GM23338 (cell line): ENCODE measurements at regions not wholly inside any gene's neighbourhood (a gene's known extent, or its start where the extent isn't known, plus 50 kb on each side); places are given as distances from the start of the nearest gene placed in this dataset.

Experiments used
- ATAC-seq: fragments of 200-7000 bp; cut with Tn5 transposase; 3 replicates; pipeline ENCODE4 v1.9.1; 2020
- DNase-seq: peaks from one replicate; pipeline ENCODE4 v3.0.0-alpha.2; 2015; ENCODE audit warnings: low spot score
- H2AFZ ChIP-seq: fragments of 200-600 bp; sonication (generic); 2 replicates; pipeline ENCODE4 v1.8.0; 2016; ENCODE audit warnings: antibody characterized with exemption, mild to moderate bottlenecking, moderate library complexity
- H3F3A ChIP-seq: fragments of 200-600 bp; sonication (generic); replicated peaks from 2 replicates; pipeline ENCODE4 v1.8.0; 2017; ENCODE audit warnings: antibody characterized with exemption, mixed run types, low read depth
- H3K27ac ChIP-seq: fragments of 200-600 bp; sonication (generic); 2 replicates; pipeline ENCODE4 v1.6.1; 2016; ENCODE audit warnings: low read depth
- H3K27me3 ChIP-seq: fragments of 200-600 bp; sonication (generic); 2 replicates; pipeline ENCODE4 v1.8.0; 2016; ENCODE audit warnings: mild to moderate bottlenecking, mixed run types, moderate library complexity; ENCODE audit not compliant: insufficient read depth
- H3K36me3 ChIP-seq: fragments of 200-600 bp; sonication (generic); 2 replicates; pipeline ENCODE4 v1.8.0; 2016; ENCODE audit warnings: mild to moderate bottlenecking; ENCODE audit not compliant: insufficient read depth
- H3K4me1 ChIP-seq: fragments of 200-600 bp; sonication (generic); 2 replicates; pipeline ENCODE4 v1.8.0; 2016; ENCODE audit warnings: mild to moderate bottlenecking, moderate library complexity; ENCODE audit not compliant: insufficient read depth
- H3K4me2 ChIP-seq: fragments of 200-600 bp; sonication (generic); 2 replicates; pipeline ENCODE4 v1.7.1; 2017; ENCODE audit warnings: mixed run types
- H3K4me3 ChIP-seq: fragments of 200-600 bp; sonication (generic); 2 replicates; pipeline ENCODE4 v1.6.1; 2016; ENCODE audit warnings: mixed run types
- H3K79me2 ChIP-seq: fragments of 200-600 bp; sonication (generic); replicated peaks from 2 replicates; pipeline ENCODE4 v1.8.0; 2017; ENCODE audit warnings: mild to moderate bottlenecking; ENCODE audit not compliant: insufficient read depth
- H3K9me2 ChIP-seq: fragments of 200-600 bp; sonication (generic); 2 replicates; pipeline ENCODE4 v1.8.0; 2017; ENCODE audit not compliant: insufficient read depth
- H4K20me1 ChIP-seq: fragments of 200-600 bp; sonication (generic); replicated peaks from 2 replicates; pipeline ENCODE4 v1.8.0; 2017; ENCODE audit warnings: mild to moderate bottlenecking; ENCODE audit not compliant: insufficient read depth
- H3K27ac Mint-ChIP-seq: 2 replicates; pipeline ENCODE4 v1.8.0; 2020; ENCODE audit warnings: inconsistent platforms, mild to moderate bottlenecking, moderate library complexity, mixed read lengths
- H3K27me3 Mint-ChIP-seq: 3 replicates; pipeline ENCODE4 v1.8.0; 2022; ENCODE audit warnings: low read depth, mild to moderate bottlenecking, moderate library complexity, mixed read lengths, inconsistent platforms; ENCODE audit not compliant: insufficient read depth, poor library complexity
- H3K36me3 Mint-ChIP-seq: 3 replicates; pipeline ENCODE4 v1.8.0; 2021; ENCODE audit warnings: low read depth, mild to moderate bottlenecking, inconsistent platforms, moderate library complexity, mixed read lengths
- H3K4me1 Mint-ChIP-seq: 3 replicates; pipeline ENCODE4 v1.8.0; 2020; ENCODE audit warnings: mild to moderate bottlenecking, inconsistent platforms, mixed read lengths
- H3K4me3 Mint-ChIP-seq: 3 replicates; pipeline ENCODE4 v1.8.0; 2021; ENCODE audit warnings: moderate library complexity, mild to moderate bottlenecking, inconsistent platforms, mixed read lengths
- H3K9me3 Mint-ChIP-seq: 3 replicates; pipeline ENCODE4 v1.8.0; 2020; ENCODE audit warnings: moderate library complexity, mild to moderate bottlenecking, inconsistent platforms, mixed read lengths
- CREB1 ChIP-seq: fragments of 250-450 bp; sonication (Bioruptor Pico); IDR thresholded peaks from 2 replicates; pipeline ENCODE4 v1.5.0; 2020; ENCODE audit warnings: low read depth, mild to moderate bottlenecking, moderate library complexity
- EZH2 ChIP-seq: fragments of 200-600 bp; sonication (generic); IDR thresholded peaks from one replicate; pipeline ENCODE4 v1.8.0; 2017; ENCODE audit warnings: antibody characterized with exemption, mild to moderate bottlenecking, low read depth; ENCODE audit not compliant: unreplicated experiment
- EZH2phosphoT487 ChIP-seq: fragments of 200-600 bp; sonication (generic); IDR thresholded peaks from one replicate; pipeline ENCODE4 v1.8.1; 2018; ENCODE audit warnings: antibody characterized with exemption; ENCODE audit not compliant: unreplicated experiment
- JUNB ChIP-seq: IDR thresholded peaks from one replicate; pipeline ENCODE4 v1.6.1; 2016; ENCODE audit warnings: antibody characterized with exemption; ENCODE audit not compliant: unreplicated experiment
- NANOG ChIP-seq: IDR thresholded peaks from 2 replicates; pipeline ENCODE4 v1.6.1; 2016; ENCODE audit warnings: antibody characterized with exemption, borderline replicate concordance
- POLR2AphosphoS5 ChIP-seq: IDR thresholded peaks from 2 replicates; pipeline ENCODE4 v1.6.1; 2016; ENCODE audit warnings: antibody characterized with exemption, low read depth
- STAT1 ChIP-seq: IDR thresholded peaks from one replicate; pipeline ENCODE4 v1.6.1; 2016; ENCODE audit warnings: antibody characterized with exemption; ENCODE audit not compliant: unreplicated experiment
- ZNF114 ChIP-seq: fragments of 250-450 bp; sonication (Bioruptor Pico); IDR thresholded peaks from 2 replicates; pipeline ENCODE4 v1.5.0; 2020; ENCODE audit warnings: mild to moderate bottlenecking, moderate library complexity
- ZNF331 ChIP-seq: fragments of 250-450 bp; sonication (Bioruptor Pico); IDR thresholded peaks from 2 replicates; pipeline ENCODE4 v1.5.0; 2020; ENCODE audit warnings: low read depth, mild to moderate bottlenecking, moderate library complexity
- TF ChIP-seq, protein P1 (sequence below): IDR thresholded peaks from 2 replicates; pipeline ENCODE4 v1.6.1; 2016; ENCODE audit warnings: antibody characterized with exemption
- TF ChIP-seq, protein P2 (sequence below), 2 experiments: fragments of 200-600 bp in 1 of 2; sonication (generic) in 1 of 2; conservative IDR thresholded peaks; 2 replicates each; pipeline versions ENCODE4 v1.5.1 to v1.6.1; 2016 to 2017; ENCODE audit warnings: antibody characterized with exemption in 2 of 2, low read depth in 2 of 2, mild to moderate bottlenecking in 2 of 2, moderate library complexity in 1 of 2
- TF ChIP-seq, protein P3 (sequence below): IDR thresholded peaks from one replicate; pipeline ENCODE4 v1.6.1; 2018; ENCODE audit warnings: antibody characterized with exemption; ENCODE audit not compliant: unreplicated experiment

DNA sequence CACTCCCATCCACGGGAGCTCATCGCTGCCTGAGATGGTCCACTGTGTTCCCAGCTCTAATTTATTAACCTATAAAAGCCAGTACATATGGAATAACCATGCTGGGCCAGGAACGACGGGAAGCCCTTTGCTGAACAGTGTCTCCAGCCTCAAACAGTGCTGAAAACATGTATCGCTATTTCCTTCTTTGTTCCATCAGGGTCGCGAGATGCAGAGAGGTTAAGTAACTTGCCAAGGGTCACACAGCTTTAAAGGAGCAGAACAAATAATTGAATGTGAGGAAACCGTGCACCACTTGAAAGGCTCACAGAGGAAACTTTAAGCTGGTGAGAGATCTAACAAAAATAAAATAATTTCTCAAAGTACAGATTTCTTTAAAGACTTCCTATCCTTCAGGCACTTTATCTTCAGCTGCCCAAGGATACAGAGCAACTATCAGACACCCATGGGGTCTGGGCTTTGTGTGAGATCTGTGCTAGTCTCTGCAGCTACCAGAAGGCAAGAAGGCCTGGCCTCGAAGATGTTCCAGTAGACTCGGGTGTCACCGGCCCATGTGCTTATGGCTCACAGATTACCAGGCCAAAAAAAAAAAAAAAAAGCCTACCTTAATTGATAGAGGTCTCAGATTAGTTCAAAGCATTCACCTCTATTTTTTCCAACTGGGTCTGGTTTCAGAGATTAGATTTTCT, 207.8 kb upstream of the FOXF1 start:
- Mint-ChIP-seq H3K27ac (no peak overlapping the region), H3K27me3 (peaks cover 10% of the 10 kb centered on the region), H3K9me3 (no peaks in the 10 kb centered on the region), H3K4me1 (peaks cover 27% of the 10 kb centered on the region), H3K36me3 (no peaks in the 10 kb centered on the region), H3K4me3 (no peak overlapping the region)
- H3K27ac ChIP-seq: no peak overlapping the region
- H3F3A ChIP-seq: no peaks in the 10 kb centered on the region
- H3K4me1 ChIP-seq: peaks cover 11% of the 10 kb centered on the region
- DNase-seq: no peak
- H3K4me3 ChIP-seq: no peak overlapping the region
- H4K20me1 ChIP-seq: no peaks in the 10 kb centered on the region
- no peaks in the 10 kb centered on the region for H3K36me3 ChIP-seq
- H2AFZ ChIP-seq: no peak overlapping the region
- no peaks in the 10 kb centered on the region; the same call in 1 of the 2 replicates for H3K9me2 ChIP-seq
- H3K79me2 ChIP-seq: no peaks in the 10 kb centered on the region
- ATAC-seq: no peak
- H3K4me2 ChIP-seq: no peak overlapping the region
- no peak for TF ChIP-seq NANOG
- no peak for TF ChIP-seq JUNB
- TF ChIP-seq, protein P1, sequence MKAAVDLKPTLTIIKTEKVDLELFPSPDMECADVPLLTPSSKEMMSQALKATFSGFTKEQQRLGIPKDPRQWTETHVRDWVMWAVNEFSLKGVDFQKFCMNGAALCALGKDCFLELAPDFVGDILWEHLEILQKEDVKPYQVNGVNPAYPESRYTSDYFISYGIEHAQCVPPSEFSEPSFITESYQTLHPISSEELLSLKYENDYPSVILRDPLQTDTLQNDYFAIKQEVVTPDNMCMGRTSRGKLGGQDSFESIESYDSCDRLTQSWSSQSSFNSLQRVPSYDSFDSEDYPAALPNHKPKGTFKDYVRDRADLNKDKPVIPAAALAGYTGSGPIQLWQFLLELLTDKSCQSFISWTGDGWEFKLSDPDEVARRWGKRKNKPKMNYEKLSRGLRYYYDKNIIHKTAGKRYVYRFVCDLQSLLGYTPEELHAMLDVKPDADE: no peak
- no peak for TF ChIP-seq ZNF114
- H3K27me3 ChIP-seq: no peaks in the 10 kb centered on the region

DNA sequence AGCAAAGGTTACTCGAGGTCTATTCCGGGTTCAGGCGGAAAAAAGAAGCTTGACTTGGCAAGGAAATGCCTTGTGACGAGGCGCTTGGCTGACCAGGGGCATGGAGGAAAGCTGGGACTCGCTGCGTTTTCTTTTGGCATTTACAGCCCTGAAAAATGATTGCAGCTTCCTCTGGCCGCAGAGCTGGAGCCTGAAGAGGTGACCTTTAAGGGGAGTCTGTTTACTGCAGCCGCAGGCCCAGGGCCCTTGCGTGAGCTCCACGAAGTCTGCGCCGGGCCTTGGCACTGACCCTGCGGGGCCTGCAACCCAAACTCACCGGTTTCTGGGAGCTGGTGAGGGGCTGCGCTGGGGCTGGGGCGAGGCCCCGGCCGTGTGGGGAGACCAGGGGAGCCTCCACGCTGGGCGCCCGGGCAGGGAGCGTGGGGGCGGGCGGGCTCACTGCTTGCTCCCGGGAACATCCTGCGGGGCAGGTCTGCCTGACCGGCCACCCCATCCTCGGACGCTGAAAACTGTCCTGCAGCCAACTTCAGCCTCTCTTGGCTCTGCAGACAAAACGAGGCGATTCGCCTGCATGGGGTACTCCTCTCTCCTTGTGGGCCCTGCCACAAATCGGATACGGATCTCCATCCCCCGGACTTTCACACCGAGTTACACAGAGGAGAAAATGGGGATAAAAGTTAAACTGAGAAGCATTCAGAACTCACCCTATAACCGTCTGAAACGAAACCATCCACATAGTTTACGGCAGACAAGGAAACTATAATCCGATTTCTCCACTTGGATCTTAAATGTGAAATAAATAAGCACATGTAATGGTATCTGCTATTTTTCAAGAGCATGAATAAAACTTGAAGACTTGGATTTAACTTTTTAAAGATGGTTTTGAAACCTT, 206.3 kb upstream of the FOXF1 start:
- H3K27ac Mint-ChIP-seq: no peak overlapping the region
- H3K9me2 ChIP-seq: no peaks in the 10 kb centered on the region; the same call in 1 of the 2 replicates
- peaks cover 16% of the 10 kb centered on the region for H3K4me1 Mint-ChIP-seq
- H3K4me1 ChIP-seq: peaks cover 11% of the 10 kb centered on the region
- DNase-seq (peak; percentile 45), ATAC-seq (peak; percentile 78)
- H3K27ac ChIP-seq: no peak overlapping the region
- no peaks in the 10 kb centered on the region for H3K27me3 ChIP-seq
- peak overlapping the region; percentile 98 for H2AFZ ChIP-seq
- H3K36me3 Mint-ChIP-seq: no peaks in the 10 kb centered on the region
- H3K4me2 ChIP-seq: no peak overlapping the region
- H3K4me3 ChIP-seq: no peak overlapping the region
- no peak overlapping the region for H3K4me3 Mint-ChIP-seq
- peaks cover 6% of the 10 kb centered on the region for H3K27me3 Mint-ChIP-seq
- no peaks in the 10 kb centered on the region for H3K9me3 Mint-ChIP-seq
- H4K20me1 ChIP-seq: no peaks in the 10 kb centered on the region
- no peaks in the 10 kb centered on the region for H3F3A ChIP-seq
- H3K36me3 ChIP-seq: no peaks in the 10 kb centered on the region
- H3K79me2 ChIP-seq: no peaks in the 10 kb centered on the region
- no peak for TF ChIP-seq EZH2phosphoT487
- no peak for TF ChIP-seq NANOG
- no peak for TF ChIP-seq ZNF331
- no peak for TF ChIP-seq STAT1
- TF ChIP-seq ZNF114: no peak
- TF ChIP-seq JUNB: no peak
- TF ChIP-seq, protein P2, sequence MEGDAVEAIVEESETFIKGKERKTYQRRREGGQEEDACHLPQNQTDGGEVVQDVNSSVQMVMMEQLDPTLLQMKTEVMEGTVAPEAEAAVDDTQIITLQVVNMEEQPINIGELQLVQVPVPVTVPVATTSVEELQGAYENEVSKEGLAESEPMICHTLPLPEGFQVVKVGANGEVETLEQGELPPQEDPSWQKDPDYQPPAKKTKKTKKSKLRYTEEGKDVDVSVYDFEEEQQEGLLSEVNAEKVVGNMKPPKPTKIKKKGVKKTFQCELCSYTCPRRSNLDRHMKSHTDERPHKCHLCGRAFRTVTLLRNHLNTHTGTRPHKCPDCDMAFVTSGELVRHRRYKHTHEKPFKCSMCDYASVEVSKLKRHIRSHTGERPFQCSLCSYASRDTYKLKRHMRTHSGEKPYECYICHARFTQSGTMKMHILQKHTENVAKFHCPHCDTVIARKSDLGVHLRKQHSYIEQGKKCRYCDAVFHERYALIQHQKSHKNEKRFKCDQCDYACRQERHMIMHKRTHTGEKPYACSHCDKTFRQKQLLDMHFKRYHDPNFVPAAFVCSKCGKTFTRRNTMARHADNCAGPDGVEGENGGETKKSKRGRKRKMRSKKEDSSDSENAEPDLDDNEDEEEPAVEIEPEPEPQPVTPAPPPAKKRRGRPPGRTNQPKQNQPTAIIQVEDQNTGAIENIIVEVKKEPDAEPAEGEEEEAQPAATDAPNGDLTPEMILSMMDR (conservative IDR thresholded peaks at IDR 0.05; ENCODE audit: low read depth in 2 of 2): no peak
- TF ChIP-seq, protein P3, sequence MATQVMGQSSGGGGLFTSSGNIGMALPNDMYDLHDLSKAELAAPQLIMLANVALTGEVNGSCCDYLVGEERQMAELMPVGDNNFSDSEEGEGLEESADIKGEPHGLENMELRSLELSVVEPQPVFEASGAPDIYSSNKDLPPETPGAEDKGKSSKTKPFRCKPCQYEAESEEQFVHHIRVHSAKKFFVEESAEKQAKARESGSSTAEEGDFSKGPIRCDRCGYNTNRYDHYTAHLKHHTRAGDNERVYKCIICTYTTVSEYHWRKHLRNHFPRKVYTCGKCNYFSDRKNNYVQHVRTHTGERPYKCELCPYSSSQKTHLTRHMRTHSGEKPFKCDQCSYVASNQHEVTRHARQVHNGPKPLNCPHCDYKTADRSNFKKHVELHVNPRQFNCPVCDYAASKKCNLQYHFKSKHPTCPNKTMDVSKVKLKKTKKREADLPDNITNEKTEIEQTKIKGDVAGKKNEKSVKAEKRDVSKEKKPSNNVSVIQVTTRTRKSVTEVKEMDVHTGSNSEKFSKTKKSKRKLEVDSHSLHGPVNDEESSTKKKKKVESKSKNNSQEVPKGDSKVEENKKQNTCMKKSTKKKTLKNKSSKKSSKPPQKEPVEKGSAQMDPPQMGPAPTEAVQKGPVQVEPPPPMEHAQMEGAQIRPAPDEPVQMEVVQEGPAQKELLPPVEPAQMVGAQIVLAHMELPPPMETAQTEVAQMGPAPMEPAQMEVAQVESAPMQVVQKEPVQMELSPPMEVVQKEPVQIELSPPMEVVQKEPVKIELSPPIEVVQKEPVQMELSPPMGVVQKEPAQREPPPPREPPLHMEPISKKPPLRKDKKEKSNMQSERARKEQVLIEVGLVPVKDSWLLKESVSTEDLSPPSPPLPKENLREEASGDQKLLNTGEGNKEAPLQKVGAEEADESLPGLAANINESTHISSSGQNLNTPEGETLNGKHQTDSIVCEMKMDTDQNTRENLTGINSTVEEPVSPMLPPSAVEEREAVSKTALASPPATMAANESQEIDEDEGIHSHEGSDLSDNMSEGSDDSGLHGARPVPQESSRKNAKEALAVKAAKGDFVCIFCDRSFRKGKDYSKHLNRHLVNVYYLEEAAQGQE: no peak
- no peak for TF ChIP-seq EZH2
- TF ChIP-seq POLR2AphosphoS5: no peak
- TF ChIP-seq, protein P1: no peak
- no peak for TF ChIP-seq CREB1 (CRISPR knock-in tag)
